ENCODE measurements at regions not wholly inside any gene's neighbourhood (a gene's known extent, or its start where the extent isn't known, plus 50 kb on each side); places are given as distances from the start of the nearest gene placed in this dataset.

DNA sequence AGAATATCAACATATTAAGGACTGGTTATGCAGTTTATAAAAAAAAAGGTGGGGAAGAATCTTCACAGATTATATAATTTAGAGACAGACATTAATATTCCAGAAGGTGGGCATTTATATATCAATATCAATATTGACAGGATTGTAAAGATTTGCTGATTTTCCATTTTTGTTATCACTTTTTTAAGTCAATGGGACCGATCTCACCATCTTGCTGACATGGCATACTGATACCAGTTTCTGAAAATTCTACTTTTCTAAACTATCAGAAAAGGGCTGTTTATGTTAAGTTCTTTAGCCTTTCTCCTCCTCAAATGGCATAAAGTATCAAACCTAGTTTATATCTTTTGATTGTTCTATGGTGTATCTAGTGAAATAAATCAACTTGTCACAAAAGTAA is 344.1 kb upstream of the SOX5 start:
- 92% methylated on average over 1 of the region's 1 CpG for WGBS (ENCODE audit: low lambda C conversion rate, missing lambda C conversion rate)
- H3K4me2 ChIP-seq, result no peak overlapping the region
- no peak overlapping the region for H2AFZ ChIP-seq
- no peaks in the 10 kb centered on the region for H3K4me1 ChIP-seq (ENCODE audit: insufficient read depth)
- H3K27ac ChIP-seq, result no peak overlapping the region
- TF ChIP-seq EZH2 (IDR thresholded peaks at IDR 0.05; ENCODE audit: borderline replicate concordance) (no peak), EZH2phosphoT487 (IDR thresholded peaks at IDR 0.05; ENCODE audit: low read depth, severe bottlenecking, unreplicated experiment) (no peak)
- TF ChIP-seq, protein P1, sequence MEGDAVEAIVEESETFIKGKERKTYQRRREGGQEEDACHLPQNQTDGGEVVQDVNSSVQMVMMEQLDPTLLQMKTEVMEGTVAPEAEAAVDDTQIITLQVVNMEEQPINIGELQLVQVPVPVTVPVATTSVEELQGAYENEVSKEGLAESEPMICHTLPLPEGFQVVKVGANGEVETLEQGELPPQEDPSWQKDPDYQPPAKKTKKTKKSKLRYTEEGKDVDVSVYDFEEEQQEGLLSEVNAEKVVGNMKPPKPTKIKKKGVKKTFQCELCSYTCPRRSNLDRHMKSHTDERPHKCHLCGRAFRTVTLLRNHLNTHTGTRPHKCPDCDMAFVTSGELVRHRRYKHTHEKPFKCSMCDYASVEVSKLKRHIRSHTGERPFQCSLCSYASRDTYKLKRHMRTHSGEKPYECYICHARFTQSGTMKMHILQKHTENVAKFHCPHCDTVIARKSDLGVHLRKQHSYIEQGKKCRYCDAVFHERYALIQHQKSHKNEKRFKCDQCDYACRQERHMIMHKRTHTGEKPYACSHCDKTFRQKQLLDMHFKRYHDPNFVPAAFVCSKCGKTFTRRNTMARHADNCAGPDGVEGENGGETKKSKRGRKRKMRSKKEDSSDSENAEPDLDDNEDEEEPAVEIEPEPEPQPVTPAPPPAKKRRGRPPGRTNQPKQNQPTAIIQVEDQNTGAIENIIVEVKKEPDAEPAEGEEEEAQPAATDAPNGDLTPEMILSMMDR (IDR thresholded peaks at IDR 0.05; ENCODE audit: poor library complexity), result no peak
- H3K9me3 ChIP-seq (ENCODE audit: low read depth), result no peaks in the 10 kb centered on the region
- H3K9me2 ChIP-seq (replicated peaks; ENCODE audit: insufficient read depth), result no peaks in the 10 kb centered on the region
- H3K4me3 ChIP-seq, result no peak overlapping the region
- no peak for DNase-seq (ENCODE audit: low spot score)
- H3K79me2 ChIP-seq, result no peaks in the 10 kb centered on the region
- no peaks in the 10 kb centered on the region for H3K27me3 ChIP-seq
- H3K36me3 ChIP-seq (replicated peaks; ENCODE audit: insufficient read depth, low read depth), result no peaks in the 10 kb centered on the region
- no peaks in the 10 kb centered on the region for H4K20me1 ChIP-seq (ENCODE audit: insufficient read depth, poor library complexity, severe bottlenecking)

DNA sequence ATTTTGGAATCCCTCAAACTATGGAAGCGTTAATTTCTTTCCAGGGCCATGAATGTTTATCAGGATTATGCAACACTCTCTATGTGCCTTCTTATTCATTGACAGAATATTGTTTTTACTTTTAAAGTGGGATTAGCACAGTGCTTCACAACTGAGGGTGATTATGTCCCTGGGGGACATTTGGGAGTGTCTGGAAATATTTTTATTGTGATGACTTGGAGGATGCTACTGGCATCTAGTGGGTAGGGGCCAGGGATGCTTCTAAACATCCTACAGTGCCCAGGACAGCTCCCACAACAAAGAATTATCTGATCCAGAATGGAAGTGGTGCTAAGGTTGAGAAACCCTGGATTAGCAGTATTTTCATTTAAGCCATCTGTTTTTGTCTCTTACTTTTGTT is 338.5 kb upstream of the SOX5 start:
- no peaks in the 10 kb centered on the region for H3K9me2 ChIP-seq (replicated peaks; ENCODE audit: insufficient read depth)
- no peak overlapping the region for H3K4me3 ChIP-seq
- H4K20me1 ChIP-seq (ENCODE audit: insufficient read depth, poor library complexity, severe bottlenecking), result no peaks in the 10 kb centered on the region
- TF ChIP-seq EZH2 (IDR thresholded peaks at IDR 0.05; ENCODE audit: borderline replicate concordance), result no peak
- no peak for TF ChIP-seq EZH2phosphoT487 (IDR thresholded peaks at IDR 0.05; ENCODE audit: low read depth, severe bottlenecking, unreplicated experiment)
- no peaks in the 10 kb centered on the region for H3K79me2 ChIP-seq
- WGBS (ENCODE audit: low lambda C conversion rate, missing lambda C conversion rate), result 97% methylated on average over 1 of the region's 1 CpG
- no peak overlapping the region for H2AFZ ChIP-seq
- no peaks in the 10 kb centered on the region for H3K27me3 ChIP-seq
- H3K4me2 ChIP-seq, result no peak overlapping the region
- H3K36me3 ChIP-seq (replicated peaks; ENCODE audit: insufficient read depth, low read depth), result no peaks in the 10 kb centered on the region
- no peak for DNase-seq (ENCODE audit: low spot score)
- no peaks in the 10 kb centered on the region for H3K9me3 ChIP-seq (ENCODE audit: low read depth)
- no peak overlapping the region for H3K27ac ChIP-seq
- no peaks in the 10 kb centered on the region for H3K4me1 ChIP-seq (ENCODE audit: insufficient read depth)

DNA sequence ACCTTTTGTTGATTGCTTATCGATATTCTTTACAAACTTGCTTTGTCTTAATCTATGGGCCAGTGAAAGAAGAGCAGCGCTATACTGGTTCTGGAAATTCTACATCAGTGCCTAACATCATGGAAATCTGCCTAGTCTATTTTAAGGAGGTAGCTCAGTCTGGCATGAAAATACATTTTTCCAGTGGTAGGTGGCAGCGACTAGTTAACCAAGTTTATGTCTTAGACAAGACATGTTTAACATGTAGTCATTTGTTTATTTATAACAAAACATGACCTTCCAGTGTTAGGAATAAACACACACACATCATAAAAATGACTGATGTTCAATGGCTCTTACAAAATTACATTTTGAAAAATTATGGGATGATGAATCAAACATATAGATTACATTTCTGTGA is 336.0 kb upstream of the SOX5 start:
- Histone ChIP-seq H3K4me2 (no peak overlapping the region), H3K27ac (no peak overlapping the region), H3K79me2 (no peaks in the 10 kb centered on the region), H2AFZ (no peak overlapping the region), H3K36me3 (replicated peaks; ENCODE audit: insufficient read depth, low read depth) (no peaks in the 10 kb centered on the region), H3K27me3 (no peaks in the 10 kb centered on the region), H4K20me1 (ENCODE audit: insufficient read depth, poor library complexity, severe bottlenecking) (no peaks in the 10 kb centered on the region), H3K9me2 (replicated peaks; ENCODE audit: insufficient read depth) (no peaks in the 10 kb centered on the region), H3K4me1 (ENCODE audit: insufficient read depth) (no peaks in the 10 kb centered on the region), H3K9me3 (ENCODE audit: low read depth) (no peaks in the 10 kb centered on the region), H3K4me3 (no peak overlapping the region)
- TF ChIP-seq EZH2 (IDR thresholded peaks at IDR 0.05; ENCODE audit: borderline replicate concordance) (no peak), EZH2phosphoT487 (IDR thresholded peaks at IDR 0.05; ENCODE audit: low read depth, severe bottlenecking, unreplicated experiment) (no peak)
- TF ChIP-seq, protein P1 (IDR thresholded peaks at IDR 0.05; ENCODE audit: poor library complexity), result no peak
- no peak for DNase-seq (ENCODE audit: low spot score)
- WGBS (ENCODE audit: low lambda C conversion rate, missing lambda C conversion rate), result 89% methylated on average over 3 of the region's 3 CpGs

DNA sequence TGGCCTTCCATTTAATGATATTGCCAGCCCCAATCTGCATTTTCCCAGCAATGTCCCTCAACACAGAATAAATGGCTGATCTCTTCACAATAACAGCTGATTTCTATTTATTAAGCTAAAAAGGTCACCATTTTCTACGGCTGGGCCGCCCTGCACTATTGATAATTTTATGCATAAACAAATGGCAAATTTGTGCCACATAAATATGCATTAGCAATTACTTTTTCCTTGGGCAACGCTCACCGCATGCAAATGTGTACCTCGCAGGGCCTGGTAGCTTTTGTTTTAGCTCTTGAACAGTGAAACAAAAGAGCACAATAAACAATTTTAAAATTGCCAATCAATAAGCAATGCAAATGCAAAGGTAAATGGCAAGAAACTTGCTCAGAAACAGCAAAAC is 331.9 kb upstream of the SOX5 start:
- 87% methylated on average over 5 of the region's 5 CpGs for WGBS (ENCODE audit: low lambda C conversion rate, missing lambda C conversion rate)
- TF ChIP-seq, protein P1 (IDR thresholded peaks at IDR 0.05; ENCODE audit: poor library complexity), result no peak
- no peak for TF ChIP-seq EZH2 (IDR thresholded peaks at IDR 0.05; ENCODE audit: borderline replicate concordance)
- no peak for TF ChIP-seq EZH2phosphoT487 (IDR thresholded peaks at IDR 0.05; ENCODE audit: low read depth, severe bottlenecking, unreplicated experiment)
- Histone ChIP-seq H3K36me3 (replicated peaks; ENCODE audit: insufficient read depth, low read depth) (no peaks in the 10 kb centered on the region), H3K4me1 (ENCODE audit: insufficient read depth) (no peaks in the 10 kb centered on the region), H4K20me1 (ENCODE audit: insufficient read depth, poor library complexity, severe bottlenecking) (no peaks in the 10 kb centered on the region), H3K27ac (no peak overlapping the region), H3K4me3 (no peak overlapping the region), H3K9me2 (replicated peaks; ENCODE audit: insufficient read depth) (no peaks in the 10 kb centered on the region), H3K79me2 (no peaks in the 10 kb centered on the region), H3K9me3 (ENCODE audit: low read depth) (no peaks in the 10 kb centered on the region), H3K4me2 (no peak overlapping the region), H3K27me3 (no peaks in the 10 kb centered on the region), H2AFZ (no peak overlapping the region)
- DNase-seq (ENCODE audit: low spot score), result no peak
